ENCODE measurements at regions not wholly inside any gene's neighbourhood (a gene's known extent, or its start where the extent isn't known, plus 50 kb on each side); places are given as distances from the start of the nearest gene placed in this dataset.

GRCh38 chr1:233520261-233521191, 93.4 kb upstream of the KCNK1 start (continued):
- TF ChIP-seq SRF (IDR thresholded peaks at IDR 0.05; ENCODE audit: low read depth) = no peak
- no peak for TF ChIP-seq EZH2 (IDR thresholded peaks at IDR 0.05)
- TF ChIP-seq POLR2AphosphoS5 (IDR thresholded peaks at IDR 0.05; ENCODE audit: low read depth, low read length) = peak; percentile 47
- TF ChIP-seq EGR1 (IDR thresholded peaks at IDR 0.05; ENCODE audit: low read depth) = peak; percentile 35; the same call in 1 of the 2 replicates
- TF ChIP-seq RAD21 (IDR thresholded peaks at IDR 0.05; ENCODE audit: low read depth) = no peak
- peak; percentile 57 for TF ChIP-seq SP1 (IDR thresholded peaks at IDR 0.05; ENCODE audit: low read depth)
- 0 out of 2 replicates have a peak, but pooled peaks have one; percentile 18 for TF ChIP-seq ZFX (IDR thresholded peaks at IDR 0.05)

DNA sequence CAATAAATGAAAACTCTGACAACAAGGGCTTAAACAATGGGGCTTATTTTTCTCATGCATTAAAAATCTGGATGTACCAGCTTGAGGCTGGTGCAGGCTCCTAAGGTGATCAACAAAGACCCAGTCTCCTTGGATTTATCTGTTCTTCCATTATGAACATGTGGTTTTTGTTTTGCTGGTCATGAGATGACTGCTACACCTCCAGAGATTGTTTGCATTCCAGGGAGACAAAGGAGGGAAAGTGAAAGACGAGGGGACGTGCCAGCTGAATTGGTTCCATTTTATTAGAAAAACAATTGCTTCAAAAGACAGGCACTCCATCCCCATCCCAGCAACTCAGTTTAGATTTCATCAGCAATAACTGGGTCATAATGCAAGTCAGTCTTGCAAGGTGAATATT, 90.9 kb upstream of the KCNK1 start:
- no peak overlapping the region for H3K4me2 ChIP-seq (ENCODE audit: low read length)
- ATAC-seq = no peak

More for the DNA sequence above, 90.9 kb upstream of the KCNK1 start:
- POLR2A ChIA-PET = no interaction called here
- no peak for DNase-seq (ENCODE audit: low read depth, low spot score)
- Histone ChIP-seq H2AFZ (ENCODE audit: low read depth, low read length, poor library complexity, severe bottlenecking) (no peak overlapping the region), H3K27me3 (ENCODE audit: insufficient read depth, low read length) (no peaks in the 10 kb centered on the region), H3K4me1 (ENCODE audit: control insufficient read depth in 1 of 2, insufficient read depth in 2 of 2, low read length in 2 of 2) (peaks cover 4 to 22% of the 10 kb centered on the region in 2 experiments; a peak in 2 of 4 replicates), H3K9me2 (ENCODE audit: insufficient read depth) (no peaks in the 10 kb centered on the region), H3K27ac (ENCODE audit: low read depth, low read length) (no peak overlapping the region), H3K79me2 (ENCODE audit: insufficient read depth, low read length) (no peaks in the 10 kb centered on the region), H3K4me3 (replicated peaks in 1 of 2; ENCODE audit: low read depth in 1 of 2, low read length in 2 of 2) (no peak overlapping the region), H3K9me3 (ENCODE audit: control insufficient read depth in 1 of 2, insufficient read depth in 1 of 2, low read depth in 1 of 2, low read length in 2 of 2) (no peaks in the 10 kb centered on the region), H3K9ac (ENCODE audit: low read length) (no peak overlapping the region), H4K20me1 (ENCODE audit: insufficient read depth) (no peaks in the 10 kb centered on the region), H3K36me3 (ENCODE audit: control insufficient read depth in 1 of 2, insufficient read depth in 2 of 2, low read length in 2 of 2) (no peaks in the 10 kb centered on the region)
- CTCF ChIA-PET = no interaction called here
- no peak for TF ChIP-seq ZNF274 (IDR thresholded peaks at IDR 0.05; ENCODE audit: low read depth, low read length)
- TF ChIP-seq EZH2phosphoT487 (IDR thresholded peaks at IDR 0.05; ENCODE audit: borderline replicate concordance) = no peak
- TF ChIP-seq POLR2A (IDR thresholded peaks at IDR 0.05; ENCODE audit: borderline replicate concordance, extremely low read depth, insufficient read depth, insufficient read length) = no peak
- TF ChIP-seq, protein P1, sequence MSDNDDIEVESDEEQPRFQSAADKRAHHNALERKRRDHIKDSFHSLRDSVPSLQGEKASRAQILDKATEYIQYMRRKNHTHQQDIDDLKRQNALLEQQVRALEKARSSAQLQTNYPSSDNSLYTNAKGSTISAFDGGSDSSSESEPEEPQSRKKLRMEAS (IDR thresholded peaks at IDR 0.05) = no peak
- TF ChIP-seq POLR2AphosphoS5 (IDR thresholded peaks at IDR 0.05; ENCODE audit: low read depth, low read length) = no peak
- no peak for TF ChIP-seq EZH2 (IDR thresholded peaks at IDR 0.05)
- no peak for TF ChIP-seq SP1 (IDR thresholded peaks at IDR 0.05; ENCODE audit: low read depth)
- TF ChIP-seq SIN3A (IDR thresholded peaks at IDR 0.05; ENCODE audit: low read depth) = no peak
- TF ChIP-seq CEBPB (IDR thresholded peaks at IDR 0.05; ENCODE audit: low read depth) = no peak
- TF ChIP-seq ELF1 (IDR thresholded peaks at IDR 0.05; ENCODE audit: borderline replicate concordance, low read depth) = no peak
- TF ChIP-seq, protein P2, sequence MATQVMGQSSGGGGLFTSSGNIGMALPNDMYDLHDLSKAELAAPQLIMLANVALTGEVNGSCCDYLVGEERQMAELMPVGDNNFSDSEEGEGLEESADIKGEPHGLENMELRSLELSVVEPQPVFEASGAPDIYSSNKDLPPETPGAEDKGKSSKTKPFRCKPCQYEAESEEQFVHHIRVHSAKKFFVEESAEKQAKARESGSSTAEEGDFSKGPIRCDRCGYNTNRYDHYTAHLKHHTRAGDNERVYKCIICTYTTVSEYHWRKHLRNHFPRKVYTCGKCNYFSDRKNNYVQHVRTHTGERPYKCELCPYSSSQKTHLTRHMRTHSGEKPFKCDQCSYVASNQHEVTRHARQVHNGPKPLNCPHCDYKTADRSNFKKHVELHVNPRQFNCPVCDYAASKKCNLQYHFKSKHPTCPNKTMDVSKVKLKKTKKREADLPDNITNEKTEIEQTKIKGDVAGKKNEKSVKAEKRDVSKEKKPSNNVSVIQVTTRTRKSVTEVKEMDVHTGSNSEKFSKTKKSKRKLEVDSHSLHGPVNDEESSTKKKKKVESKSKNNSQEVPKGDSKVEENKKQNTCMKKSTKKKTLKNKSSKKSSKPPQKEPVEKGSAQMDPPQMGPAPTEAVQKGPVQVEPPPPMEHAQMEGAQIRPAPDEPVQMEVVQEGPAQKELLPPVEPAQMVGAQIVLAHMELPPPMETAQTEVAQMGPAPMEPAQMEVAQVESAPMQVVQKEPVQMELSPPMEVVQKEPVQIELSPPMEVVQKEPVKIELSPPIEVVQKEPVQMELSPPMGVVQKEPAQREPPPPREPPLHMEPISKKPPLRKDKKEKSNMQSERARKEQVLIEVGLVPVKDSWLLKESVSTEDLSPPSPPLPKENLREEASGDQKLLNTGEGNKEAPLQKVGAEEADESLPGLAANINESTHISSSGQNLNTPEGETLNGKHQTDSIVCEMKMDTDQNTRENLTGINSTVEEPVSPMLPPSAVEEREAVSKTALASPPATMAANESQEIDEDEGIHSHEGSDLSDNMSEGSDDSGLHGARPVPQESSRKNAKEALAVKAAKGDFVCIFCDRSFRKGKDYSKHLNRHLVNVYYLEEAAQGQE (IDR thresholded peaks at IDR 0.05; ENCODE audit: low read depth) = no peak
- TF ChIP-seq JUND (IDR thresholded peaks at IDR 0.05) = no peak
- no peak for TF ChIP-seq ATF3 (IDR thresholded peaks at IDR 0.05)
- no peak for TF ChIP-seq ZFX (IDR thresholded peaks at IDR 0.05)
- TF ChIP-seq FOSL1 (IDR thresholded peaks at IDR 0.05; ENCODE audit: low read depth) = no peak
- TF ChIP-seq TCF7L2 (IDR thresholded peaks at IDR 0.05; ENCODE audit: borderline replicate concordance, extremely low read depth, insufficient read depth, insufficient read length) = no peak
- no peak for TF ChIP-seq CBX3 (IDR thresholded peaks at IDR 0.05; ENCODE audit: low read depth)
- no peak for TF ChIP-seq CTCF (IDR thresholded peaks at IDR 0.05 in 2 of 3, conservative IDR thresholded peaks at IDR 0.05 in 1 of 3; ENCODE audit: borderline replicate concordance in 1 of 3, insufficient read depth in 1 of 3, low read depth in 2 of 3, low read length in 2 of 3)
- BruUV-seq (replicated peaks) = no TSS peak
- RAD21 ChIA-PET (ENCODE audit: low non-redundant PET in 1 of 2, low total read pairs in 2 of 2, uncharacterized antibody in 2 of 2, unreplicated experiment in 2 of 2) = no interaction called here
- intact Hi-C loops (cut with micrococcal nuclease) = loop anchor here (5.0 kb wide), 1 partner anchor 379 kb away; the partner anchor contains the start of gene SLC35F3
